GM20431 (cell line): ENCODE measurements at regions not wholly inside any gene's neighbourhood (a gene's known extent, or its start where the extent isn't known, plus 50 kb on each side); places are given as distances from the start of the nearest gene placed in this dataset.
"Not testable (repeated sequence)": the region's sequence is repeated elsewhere in the genome, so short reads cannot be mapped to it uniquely, and the experiment has no call there.

Experiments
- in situ Hi-C: fragments of 300-500 bp; cut with MseI, MboI; formaldehyde crosslinking; loops from one replicate; pipeline ENCODE4 v1.15.0; 2020; ENCODE audit warnings: low sequenced_read_pairs; ENCODE audit not compliant: unreplicated experiment

DNA sequence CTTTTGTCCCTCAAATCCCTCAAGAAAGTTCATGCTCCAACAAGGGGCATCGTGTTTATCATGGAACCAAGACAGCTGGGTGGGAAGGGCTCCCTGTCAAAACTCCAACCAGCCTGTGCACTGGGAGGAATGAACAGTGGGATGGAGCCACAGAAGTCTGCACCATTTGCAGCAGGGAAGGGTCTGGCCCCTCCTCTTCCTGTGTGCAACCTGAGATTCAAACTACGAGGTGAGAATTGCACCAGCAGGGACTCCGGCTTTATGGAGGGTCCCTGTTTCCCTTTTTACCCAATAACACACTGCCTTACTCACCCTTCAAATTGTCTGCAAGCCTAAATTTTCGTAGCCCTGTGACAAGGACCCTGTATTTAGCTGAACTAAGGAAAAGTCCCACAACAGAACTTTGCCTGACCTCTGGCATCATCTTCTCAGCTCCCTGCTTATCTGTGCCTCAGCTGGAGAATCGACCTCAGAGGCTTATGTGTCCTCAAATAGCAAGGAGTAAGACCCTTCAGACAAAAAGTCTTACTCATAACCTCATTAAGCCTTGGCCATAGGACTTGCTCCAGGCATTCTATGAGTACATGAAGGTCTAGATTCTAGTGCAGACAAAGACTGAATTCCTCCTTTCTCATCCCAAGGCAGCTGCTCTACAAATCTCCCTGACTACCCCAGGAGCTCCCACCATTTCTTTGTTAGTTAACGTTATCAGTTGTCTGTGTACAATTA, 178.3 kb upstream of the SERPINE2 start:
- in situ Hi-C loops: no loop called here

DNA sequence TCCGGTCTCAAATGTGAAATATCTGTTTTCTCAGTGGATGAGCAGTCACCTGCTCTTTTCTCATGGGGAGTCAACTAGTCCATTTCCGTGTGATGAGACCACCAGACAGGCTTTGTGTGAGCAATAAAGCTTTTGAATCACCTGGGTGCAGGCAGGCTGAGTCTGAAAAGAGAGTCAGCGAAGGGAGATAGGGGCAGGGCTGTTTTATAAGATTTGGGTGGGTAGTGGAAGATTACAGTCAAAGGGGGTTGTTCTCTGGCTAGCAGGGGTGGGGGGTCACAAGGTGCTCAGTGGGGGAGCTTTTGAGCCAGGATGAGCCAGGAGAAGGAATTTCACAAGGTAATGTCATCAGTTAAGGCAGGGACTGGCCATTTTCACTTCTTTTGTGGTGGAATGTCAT, 176.5 kb upstream of the SERPINE2 start:
- in situ Hi-C loops: not testable (repeated sequence)

DNA sequence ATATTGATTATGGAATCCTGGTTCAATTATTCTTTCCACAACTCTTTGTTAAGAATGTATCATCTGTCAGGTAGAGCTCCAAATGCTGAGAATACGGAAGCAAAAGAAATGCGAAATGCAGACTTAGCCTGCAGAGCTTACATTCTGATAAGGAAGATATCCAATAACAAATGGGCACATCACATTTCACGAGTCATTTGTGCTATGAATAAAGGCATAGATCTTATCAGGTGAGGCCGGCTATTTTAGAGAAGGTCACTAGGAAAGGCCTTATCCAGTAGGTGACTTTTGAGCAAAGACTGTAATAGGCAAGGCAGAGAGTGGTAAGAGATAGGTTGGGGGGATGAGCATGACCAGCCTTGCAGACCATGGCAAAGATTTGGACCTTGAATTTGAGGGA, 174.3 kb upstream of the SERPINE2 start:
- in situ Hi-C loops: no loop called here

DNA sequence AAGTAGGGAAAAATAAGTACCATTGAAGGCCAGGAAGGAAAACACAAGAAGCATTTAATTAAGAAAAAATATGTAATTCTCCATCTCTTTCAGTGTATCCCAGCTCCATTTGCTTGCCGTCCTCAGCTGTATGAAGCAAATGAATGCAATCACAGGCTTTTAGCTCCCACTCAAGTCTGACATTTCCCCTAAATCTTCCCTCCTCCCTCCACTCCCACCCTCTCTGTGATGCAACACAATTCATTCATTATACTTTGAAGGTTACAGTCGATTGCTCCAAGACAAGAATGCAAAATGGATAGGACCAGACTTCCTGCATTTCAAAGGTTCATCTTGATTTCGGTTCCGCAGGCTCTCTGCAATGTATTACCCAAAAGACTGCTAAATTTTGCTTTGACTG, 172.7 kb upstream of the SERPINE2 start:
- in situ Hi-C loops: no loop called here

DNA sequence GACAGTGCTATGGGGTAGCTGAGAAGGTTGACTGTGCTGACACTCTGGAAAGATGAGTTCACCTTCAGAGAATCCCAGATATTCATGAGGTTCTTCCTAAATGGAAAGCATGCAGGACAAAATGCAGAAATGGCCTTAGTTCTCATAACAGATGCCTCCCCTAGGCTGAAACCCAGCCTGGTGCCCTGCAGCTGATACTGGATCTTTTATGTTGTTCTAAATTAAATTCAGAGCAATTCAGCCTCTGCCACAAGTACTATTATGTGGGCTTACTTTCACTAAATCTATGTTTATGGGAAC, 172.0 kb upstream of the SERPINE2 start:
- in situ Hi-C loops: no loop called here

DNA sequence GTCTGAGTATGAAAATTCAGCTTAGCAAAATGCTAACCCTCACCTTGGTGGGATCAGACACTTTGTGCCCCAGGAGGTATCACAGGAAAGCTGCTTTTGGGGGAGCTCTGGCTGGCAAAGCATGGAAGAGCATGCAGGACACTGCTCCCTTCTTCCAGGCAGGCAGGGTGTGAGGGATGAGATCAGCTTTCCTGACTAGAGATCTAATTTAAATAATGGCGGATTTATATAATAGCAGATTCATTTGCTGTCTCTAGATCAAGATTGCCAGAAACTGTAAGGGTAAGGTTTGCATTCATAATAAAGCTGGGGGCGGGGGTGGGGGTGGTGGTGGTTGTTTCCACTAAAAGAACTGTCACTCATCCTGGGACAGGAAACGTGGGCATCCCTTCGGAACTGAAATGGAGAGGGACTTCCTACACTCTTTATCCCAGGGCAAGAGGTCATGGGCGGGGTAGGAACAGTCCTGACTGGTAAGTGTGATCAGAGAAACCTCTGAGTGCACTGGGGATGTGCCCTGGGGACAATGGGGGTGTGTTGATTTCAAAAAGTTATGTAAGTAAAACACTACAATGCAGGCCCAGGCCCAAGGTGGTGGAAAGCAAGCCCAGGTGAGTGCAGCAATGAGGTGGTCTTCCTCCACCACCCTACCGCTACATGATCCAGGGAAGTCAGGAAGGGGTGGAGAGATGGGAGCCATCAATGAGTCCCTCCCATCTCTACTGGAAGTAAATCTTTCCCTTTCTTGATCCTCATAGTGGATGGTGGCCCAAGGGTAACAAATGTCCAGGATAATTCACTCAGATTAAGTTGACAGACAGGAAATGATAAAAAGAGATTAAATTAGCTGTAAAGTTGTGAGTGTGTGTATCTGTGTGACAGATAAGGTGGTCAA, 171.4 kb upstream of the SERPINE2 start:
- in situ Hi-C loops: no loop called here

DNA sequence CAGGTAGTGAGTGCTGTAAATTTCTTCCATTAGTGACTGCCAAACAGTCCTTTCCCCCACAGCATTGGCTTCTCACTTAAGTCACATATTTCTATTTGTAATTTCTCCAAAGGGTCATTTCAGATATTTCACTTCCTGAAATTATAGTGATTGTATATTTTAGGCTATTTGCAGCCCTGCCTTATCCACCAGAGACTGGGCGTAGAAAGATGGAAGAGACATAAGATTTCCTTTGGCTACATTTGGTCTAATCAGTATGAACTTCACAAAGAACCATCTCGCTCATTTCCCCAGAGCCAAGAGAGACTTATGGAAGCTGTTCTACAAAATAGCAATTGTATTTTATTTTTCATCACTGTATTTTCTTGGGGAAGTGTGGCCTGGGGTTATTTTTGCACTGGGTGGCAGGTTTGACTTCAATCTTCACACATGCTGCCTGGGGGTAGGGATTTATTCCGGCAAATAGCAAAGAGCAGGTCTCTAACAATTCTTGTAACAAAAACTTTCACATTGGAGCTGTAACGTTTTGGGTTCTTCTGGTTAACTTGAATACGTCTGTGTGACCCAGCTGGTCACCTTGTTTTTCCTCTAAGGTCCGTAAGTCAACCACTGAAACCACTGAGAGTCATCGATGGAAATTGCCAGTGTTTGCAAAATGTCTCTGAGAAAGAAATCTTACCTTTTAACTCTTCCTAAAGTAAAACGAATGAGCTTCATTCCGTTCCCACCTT, 170.6 kb upstream of the SERPINE2 start:
- in situ Hi-C loops: no loop called here

DNA sequence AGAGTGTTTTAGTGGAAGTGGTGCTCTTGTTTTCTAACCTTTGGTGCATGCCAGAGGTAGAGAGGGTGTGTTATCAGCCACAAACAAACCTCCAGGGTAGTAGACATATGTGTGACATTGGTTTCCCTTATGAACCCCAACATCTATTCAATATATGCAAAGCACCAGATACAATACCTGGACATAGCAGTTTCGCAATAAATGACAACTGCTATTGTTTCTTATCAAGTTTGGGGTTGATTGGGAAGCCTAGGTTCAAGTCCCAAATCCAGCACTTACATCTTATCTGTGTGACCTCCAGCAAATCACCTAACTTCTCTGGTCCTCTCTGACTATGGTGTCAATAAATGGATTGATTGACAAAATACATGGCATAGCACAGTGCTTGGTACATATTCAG, 169.4 kb upstream of the SERPINE2 start:
- in situ Hi-C loops: no loop called here

DNA sequence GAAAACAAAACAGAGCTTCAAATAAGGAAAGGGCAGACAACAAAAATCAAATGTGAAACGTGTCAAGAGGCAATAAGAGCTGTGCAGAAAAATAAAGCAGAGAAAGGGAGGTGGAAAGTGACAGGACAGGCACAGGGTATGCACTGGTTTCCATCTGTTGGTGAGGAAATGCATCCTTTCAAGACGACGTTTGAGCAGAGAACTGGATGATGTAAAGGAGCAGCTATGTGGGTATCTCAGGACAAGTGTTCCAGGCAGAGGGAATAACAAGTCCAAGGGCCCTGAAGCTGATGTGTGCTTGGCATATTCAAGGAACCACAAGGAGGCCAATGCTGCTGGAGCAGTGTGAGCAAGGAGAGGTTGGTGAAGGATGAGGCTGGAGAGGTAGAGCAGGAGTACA, 168.9 kb upstream of the SERPINE2 start:
- in situ Hi-C loops: no loop called here

DNA sequence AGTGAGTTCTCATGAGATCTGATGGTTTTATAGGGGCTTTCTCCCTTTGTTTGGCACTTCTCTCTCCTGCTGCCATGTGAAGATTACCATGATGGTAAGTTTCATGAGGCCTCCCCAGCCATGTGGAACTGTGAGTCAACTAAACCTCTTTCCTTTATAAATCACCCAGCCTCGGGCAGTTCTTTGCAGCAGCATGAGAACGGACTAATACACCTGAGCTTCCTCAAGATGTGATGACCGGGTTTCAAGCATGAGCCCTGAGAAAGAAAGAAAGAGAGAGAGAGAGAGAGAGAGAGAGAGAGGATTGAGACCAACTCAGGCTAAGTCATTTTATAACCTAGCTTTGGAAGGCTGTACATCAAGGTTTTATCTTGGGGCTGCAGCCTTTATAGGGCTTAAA, 167.7 kb upstream of the SERPINE2 start:
- in situ Hi-C loops: no loop called here

DNA sequence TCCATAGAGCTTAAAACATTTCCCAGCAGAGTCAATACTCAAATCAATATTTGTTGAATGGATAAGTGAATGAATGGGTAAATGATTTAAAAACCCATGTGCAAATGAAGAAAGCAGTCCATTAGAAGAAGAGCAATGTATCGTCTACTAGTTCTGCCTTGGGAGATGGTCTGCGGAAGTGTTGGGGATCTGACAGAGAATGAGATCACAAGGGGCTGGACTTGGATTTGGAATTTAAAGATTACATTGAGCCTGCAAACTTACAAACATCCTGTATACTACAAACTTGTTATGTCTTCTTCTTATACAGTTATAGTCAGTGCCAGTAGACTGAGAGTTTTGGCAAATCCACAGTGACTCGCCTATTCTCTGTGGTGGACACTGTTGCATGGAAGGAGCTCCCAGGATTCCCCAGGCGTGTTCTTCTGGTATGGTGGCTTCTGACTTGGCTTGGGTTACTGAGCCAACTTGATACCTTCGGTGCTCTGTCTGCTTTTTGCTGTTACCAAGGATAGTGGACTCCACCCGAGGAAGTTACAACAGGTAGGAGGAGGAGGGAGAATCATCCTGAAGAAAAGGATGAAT, 163.3 kb upstream of the SERPINE2 start:
- in situ Hi-C loops: no loop called here

DNA sequence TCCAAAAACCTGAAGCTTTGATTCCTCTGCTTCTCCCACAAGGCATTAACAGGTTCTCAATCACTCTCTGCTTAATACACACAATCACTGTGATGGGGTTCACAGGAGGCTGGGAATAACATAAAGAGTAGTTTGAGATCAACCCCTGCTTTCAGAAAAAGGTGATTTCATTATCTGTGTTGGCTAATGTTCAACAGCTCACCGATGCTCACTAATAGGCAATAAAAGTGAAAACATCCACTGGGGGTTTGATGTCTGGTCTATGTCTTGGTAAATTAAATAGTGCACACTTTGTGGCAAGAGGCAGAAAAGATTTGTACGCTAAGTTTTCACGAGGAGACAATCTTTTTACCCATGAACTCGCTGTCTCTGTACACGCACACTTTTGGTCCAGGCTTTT, 159.3 kb upstream of the SERPINE2 start:
- in situ Hi-C loops: no loop called here

DNA sequence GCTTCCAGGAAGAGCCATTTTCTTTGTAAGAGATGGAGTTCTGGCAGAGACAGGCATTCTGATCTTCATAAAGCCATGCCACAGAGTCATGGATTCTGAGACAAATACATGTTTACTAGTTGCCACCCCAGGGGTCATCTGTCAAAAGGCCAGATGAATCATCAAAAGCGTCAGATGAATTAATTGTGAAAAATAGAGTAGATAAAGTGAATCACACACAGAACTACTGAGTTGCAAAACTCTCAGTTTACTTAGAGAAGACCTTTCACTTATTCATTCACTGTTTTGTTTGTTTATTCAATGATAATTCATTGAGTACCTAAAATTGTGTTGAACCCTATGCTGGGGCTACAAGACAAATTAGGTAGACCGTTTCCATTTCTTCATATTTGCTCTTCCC, 157.7 kb upstream of the SERPINE2 start:
- in situ Hi-C loops: no loop called here

DNA sequence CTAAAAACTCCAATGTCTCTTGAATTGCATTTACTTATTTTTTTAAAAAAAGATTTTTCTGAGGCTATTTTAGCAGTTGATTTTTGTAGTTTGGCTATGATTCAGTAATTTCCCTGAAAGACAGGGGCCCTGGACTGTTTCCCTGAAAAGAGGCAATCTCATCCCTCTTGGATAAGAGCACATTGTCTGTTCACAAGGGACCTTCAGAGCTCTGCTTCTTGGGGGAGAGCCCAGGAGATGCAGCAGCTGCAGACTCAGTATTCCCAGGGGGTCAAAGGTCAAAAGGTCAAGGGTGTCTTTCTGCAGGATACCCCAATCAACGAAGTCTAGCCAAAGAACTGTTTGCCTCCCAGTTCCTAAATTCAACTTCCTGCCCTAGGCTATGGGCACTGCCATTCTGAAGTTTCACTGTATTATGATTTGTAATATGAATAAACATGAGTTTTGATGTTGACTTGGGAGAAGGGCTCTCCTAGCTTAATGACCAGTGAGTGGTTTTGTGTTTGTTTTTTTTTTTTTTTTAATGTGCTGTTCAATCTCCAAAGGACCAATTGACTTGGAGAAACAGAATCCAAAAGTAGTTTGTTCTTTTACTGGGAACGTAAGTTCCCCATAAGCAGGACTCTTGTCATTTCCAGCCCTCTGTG, 157.0 kb upstream of the SERPINE2 start:
- in situ Hi-C loops: no loop called here

DNA sequence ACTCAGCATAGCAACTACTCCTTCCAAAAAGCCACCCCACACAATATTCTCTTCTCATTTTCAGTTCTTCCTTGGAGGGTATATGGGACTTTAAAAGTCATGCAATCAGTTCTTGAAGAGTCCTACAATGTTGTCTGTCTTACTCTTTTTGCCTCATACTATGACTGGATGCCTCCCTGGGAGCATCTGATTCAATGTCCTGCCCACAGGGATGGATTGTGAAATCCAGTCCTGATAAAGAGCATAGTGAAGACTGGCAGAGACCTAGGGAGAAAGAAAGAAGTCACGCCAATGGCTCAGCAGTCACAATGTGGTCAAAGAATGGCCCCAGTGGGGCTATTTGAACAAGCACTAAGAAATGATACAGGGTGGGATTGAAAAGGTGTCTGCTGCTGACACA, 155.1 kb upstream of the SERPINE2 start:
- in situ Hi-C loops: no loop called here

DNA sequence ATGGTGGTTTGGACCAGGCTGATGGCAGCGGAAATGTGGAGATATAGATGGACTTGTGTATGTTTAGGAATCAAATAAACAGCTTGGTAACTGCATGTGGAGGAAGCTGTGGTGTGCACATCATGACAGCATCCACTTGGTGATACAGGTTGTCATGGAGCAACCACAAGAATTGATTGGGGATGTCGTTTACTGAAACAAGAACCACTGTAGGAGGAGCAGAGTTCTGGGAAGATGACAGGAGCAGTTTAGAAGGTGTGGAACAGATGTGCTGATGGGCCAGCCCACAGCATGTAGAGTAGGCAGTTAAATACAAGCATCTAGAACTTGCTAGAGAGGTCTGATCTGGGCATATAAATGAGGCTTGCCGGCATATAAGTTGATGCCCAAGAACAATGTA, 152.4 kb upstream of the SERPINE2 start:
- in situ Hi-C loops: no loop called here

DNA sequence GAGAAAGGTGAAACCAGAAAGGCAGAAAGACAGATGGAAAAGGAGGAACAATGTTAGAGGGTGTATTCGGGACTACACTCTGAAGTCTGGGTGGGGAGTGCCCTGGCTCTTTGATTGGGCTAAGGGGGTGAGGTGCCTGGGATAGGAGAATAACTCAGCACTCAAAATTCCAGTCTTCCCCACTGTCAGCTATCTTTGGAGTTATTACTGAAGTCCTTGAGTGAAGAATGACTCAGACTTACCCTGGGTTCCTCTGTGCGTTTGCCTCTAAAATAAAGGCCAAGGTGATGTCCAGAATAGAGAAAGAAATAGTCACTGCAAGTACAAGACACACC, 151.8 kb upstream of the SERPINE2 start:
- in situ Hi-C loops: no loop called here

DNA sequence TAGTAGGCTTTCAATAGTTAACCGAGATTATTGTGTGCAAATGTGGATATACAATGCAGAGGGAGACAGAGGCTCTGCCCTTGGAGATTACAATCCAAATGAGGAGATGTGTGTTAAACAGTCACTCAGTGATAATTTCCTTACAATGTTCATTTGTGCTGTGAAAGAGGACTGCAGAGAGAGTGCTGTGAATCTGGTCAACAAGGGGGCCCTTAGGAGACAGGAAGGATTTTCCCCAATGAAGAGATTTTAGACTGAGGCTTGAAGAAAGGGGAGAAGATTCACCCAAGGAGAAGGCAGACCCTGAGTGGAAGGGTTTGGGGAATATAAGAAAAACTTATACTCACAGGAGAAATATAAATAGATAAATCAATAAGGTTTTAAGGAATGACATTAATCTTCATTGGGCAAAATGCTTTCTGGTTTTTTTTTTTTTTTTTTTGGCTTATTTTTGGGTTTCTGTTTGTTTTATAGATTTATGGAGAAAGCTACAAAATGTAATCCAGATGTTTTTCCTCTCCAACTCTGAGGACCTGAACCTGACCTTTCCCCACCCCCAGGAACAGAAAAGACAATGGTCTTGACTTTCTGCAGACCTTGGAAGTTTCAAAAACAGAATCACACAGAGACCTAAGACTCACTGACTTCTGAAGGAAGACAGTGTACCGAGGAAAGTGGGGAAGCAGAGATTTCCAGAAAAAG, 151.3 kb upstream of the SERPINE2 start:
- in situ Hi-C loops: no loop called here

DNA sequence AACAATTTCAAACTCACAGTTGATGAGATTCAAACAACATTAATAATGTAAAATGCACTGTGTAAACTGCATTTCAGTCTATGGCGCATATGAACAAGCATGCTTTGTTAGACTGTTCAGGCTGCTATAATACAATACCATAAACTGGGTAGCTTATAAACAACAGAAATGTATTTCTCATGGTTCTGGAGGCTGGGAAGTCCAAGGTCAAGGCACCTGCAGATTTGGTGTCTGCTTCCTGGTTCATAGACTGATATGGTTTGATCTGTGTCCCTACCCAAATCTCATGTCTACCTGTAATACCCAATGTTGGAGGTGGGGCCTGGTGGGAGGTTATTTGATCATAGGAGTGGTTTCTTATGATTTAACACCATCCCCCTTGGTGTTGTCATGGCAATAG, 148.1 kb upstream of the SERPINE2 start:
- in situ Hi-C loops: no loop called here
